Karpas-422 (cell line): ENCODE measurements at regions not wholly inside any gene's neighbourhood (a gene's known extent, or its start where the extent isn't known, plus 50 kb on each side); places are given as distances from the start of the nearest gene placed in this dataset.

Experiments used
- DNase-seq: peaks from one replicate; pipeline ENCODE4 v3.0.0-alpha.2; 2015
- H2AFZ ChIP-seq: fragments of 200-600 bp; sonication (generic); 2 replicates; pipeline ENCODE4 v1.6.1; 2014; ENCODE audit warnings: antibody characterized with exemption, low read length, mixed read lengths
- H3K27ac ChIP-seq: fragments of 200-600 bp; sonication (generic); 2 replicates; pipeline ENCODE4 v1.5.1; 2014; ENCODE audit warnings: mild to moderate bottlenecking, low read length, moderate library complexity
- H3K27me3 ChIP-seq: fragments of 200-600 bp; sonication (generic); 2 replicates; pipeline ENCODE4 v1.6.1; 2014; ENCODE audit warnings: low read length, mixed read lengths
- H3K36me3 ChIP-seq: fragments of 200-600 bp; sonication (generic); 2 replicates; pipeline ENCODE4 v1.6.1; 2014; ENCODE audit warnings: low read length, mixed read lengths; ENCODE audit not compliant: insufficient read depth
- H3K4me1 ChIP-seq: fragments of 200-600 bp; sonication (generic); 2 replicates; pipeline ENCODE4 v1.6.1; 2014; ENCODE audit warnings: mild to moderate bottlenecking, low read length, mixed read lengths
- H3K4me2 ChIP-seq: fragments of 200-600 bp; sonication (generic); 2 replicates; pipeline ENCODE4 v1.6.1; 2014; ENCODE audit warnings: low read length, low read depth, mild to moderate bottlenecking; ENCODE audit not compliant: poor library complexity, severe bottlenecking
- H3K4me3 ChIP-seq: fragments of 200-600 bp; sonication (generic); 2 replicates; pipeline ENCODE4 v1.5.1; 2014; ENCODE audit warnings: mild to moderate bottlenecking, antibody characterized with exemption, low read length, mixed read lengths
- H3K79me2 ChIP-seq: fragments of 200-600 bp; sonication (generic); 2 replicates; pipeline ENCODE4 v1.6.1; 2014; ENCODE audit warnings: mild to moderate bottlenecking, low read length, mixed read lengths
- H3K9ac ChIP-seq: fragments of 200-600 bp; sonication (generic); 2 replicates; pipeline ENCODE4 v1.6.0; 2014; ENCODE audit warnings: low read length
- H3K9me2 ChIP-seq: fragments of 200-600 bp; sonication (generic), shearing (Covaris generic); replicated peaks from 2 replicates; pipeline ENCODE4 v1.6.0; 2014; ENCODE audit warnings: mild to moderate bottlenecking, low read length, moderate library complexity; ENCODE audit not compliant: insufficient read depth
- H3K9me3 ChIP-seq: fragments of 300-700, 200-600 bp; sonication (generic); 2 replicates; pipeline ENCODE4 v1.6.1; 2014; ENCODE audit warnings: low read length, mixed read lengths
- H4K20me1 ChIP-seq: fragments of 200-600 bp; sonication (generic); 2 replicates; pipeline ENCODE4 v1.6.1; 2014; ENCODE audit warnings: mild to moderate bottlenecking, antibody characterized with exemption, low read length, low read depth; ENCODE audit not compliant: insufficient read depth

DNA sequence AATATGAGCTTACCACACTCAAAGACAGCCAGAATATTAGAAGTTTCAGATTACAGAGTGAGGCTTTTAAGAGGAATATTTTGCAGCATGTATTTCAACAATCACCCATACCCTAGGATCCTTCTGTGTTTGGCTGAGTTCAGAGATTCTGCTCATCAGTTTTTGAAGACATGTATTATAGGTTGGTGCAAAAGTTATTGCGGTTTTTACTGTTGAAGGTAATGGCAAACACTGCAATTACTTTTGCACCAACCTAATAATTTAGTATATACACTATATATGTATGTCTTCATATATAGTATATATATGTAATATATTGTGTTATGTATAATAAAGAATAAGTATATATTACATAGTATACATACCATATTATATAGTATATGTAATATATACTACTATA lies 435.1 kb downstream of the IRS2 start:
- DNase-seq, result no peak
- Histone ChIP-seq H3K36me3 (no peaks in the 10 kb centered on the region), H3K27ac (no peak overlapping the region), H3K4me2 (no peak overlapping the region), H2AFZ (no peak overlapping the region), H3K9me2 (0 out of 2 replicates have a peak, but pooled peaks cover 4% of the 10 kb centered on the region), H3K4me3 (no peak overlapping the region), H3K4me1 (no peaks in the 10 kb centered on the region), H4K20me1 (no peaks in the 10 kb centered on the region), H3K79me2 (no peaks in the 10 kb centered on the region), H3K9me3 (no peaks in the 10 kb centered on the region), H3K27me3 (no peaks in the 10 kb centered on the region), H3K9ac (no peak overlapping the region)

DNA sequence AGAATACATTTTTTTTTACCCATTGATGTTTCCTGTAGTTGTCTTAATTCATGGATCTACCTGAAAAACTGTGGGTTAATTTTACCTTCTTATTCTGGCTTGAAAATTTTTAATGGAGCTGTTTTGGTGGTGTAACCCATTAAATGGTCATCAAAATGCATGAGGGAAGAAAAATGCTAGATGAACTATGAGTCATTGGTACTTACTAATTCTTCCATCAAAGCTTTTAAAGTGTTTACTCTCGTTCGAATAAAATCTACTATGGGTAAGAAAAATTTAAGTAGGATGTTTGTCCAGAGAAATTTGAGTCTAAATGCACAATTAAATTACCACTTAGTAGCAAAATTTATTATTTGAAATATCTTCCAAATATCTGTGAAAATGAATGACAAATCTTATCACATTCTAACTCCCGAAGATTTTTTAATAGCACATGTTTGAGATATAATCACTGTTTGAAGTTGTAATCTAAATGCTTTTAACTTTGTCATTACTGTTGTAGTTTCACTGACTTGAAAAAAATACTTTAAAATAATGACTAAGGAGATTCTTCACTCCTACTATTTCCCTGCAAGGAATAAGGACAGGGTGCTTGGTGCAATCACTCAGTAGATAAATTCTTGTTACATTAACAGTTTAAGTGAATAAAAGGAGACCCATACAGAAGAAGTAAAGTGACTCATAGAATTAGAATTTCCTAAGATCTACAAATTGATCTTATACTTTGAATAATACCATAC lies 437.7 kb downstream of the IRS2 start:
- H3K4me3 ChIP-seq, result no peak overlapping the region
- H3K9me2 ChIP-seq, result 0 out of 2 replicates have a peak, but pooled peaks cover 4% of the 10 kb centered on the region
- H3K9ac ChIP-seq, result no peak overlapping the region
- no peaks in the 10 kb centered on the region for H4K20me1 ChIP-seq
- H3K4me2 ChIP-seq, result no peak overlapping the region
- H3K79me2 ChIP-seq, result no peaks in the 10 kb centered on the region
- H2AFZ ChIP-seq, result no peak overlapping the region
- no peaks in the 10 kb centered on the region for H3K27me3 ChIP-seq
- no peak overlapping the region for H3K27ac ChIP-seq
- H3K4me1 ChIP-seq, result no peaks in the 10 kb centered on the region
- no peaks in the 10 kb centered on the region for H3K36me3 ChIP-seq
- DNase-seq, result no peak
- no peaks in the 10 kb centered on the region for H3K9me3 ChIP-seq

DNA sequence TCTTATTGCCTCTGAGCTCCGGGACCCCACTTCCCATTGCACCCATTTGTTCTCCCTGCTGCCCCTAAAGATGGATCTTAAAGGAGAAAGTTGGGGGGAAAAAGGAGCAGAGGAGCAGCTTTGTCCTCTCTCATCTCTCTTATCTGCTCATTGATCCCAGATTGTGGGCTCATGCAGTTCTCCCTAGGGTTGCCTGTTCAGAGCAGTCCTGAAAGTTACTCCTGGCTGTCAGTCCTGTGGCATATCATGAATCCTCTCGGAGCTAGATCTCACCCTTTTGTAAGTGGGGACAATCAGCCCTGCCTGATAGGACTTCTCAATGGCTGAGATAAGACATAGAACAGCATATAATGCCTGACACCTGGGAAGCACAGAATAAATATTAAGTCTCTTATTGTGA lies 440.3 kb downstream of the IRS2 start:
- no peaks in the 10 kb centered on the region for H3K27me3 ChIP-seq
- no peak overlapping the region for H3K4me2 ChIP-seq
- H3K36me3 ChIP-seq, result no peaks in the 10 kb centered on the region
- DNase-seq, result no peak
- no peaks in the 10 kb centered on the region for H3K4me1 ChIP-seq
- H3K4me3 ChIP-seq, result no peak overlapping the region
- H3K9me2 ChIP-seq, result 0 out of 2 replicates have a peak, but pooled peaks cover 3% of the 10 kb centered on the region
- no peaks in the 10 kb centered on the region for H3K79me2 ChIP-seq
- H4K20me1 ChIP-seq, result no peaks in the 10 kb centered on the region
- no peak overlapping the region for H2AFZ ChIP-seq
- no peak overlapping the region for H3K27ac ChIP-seq
- no peak overlapping the region for H3K9ac ChIP-seq
- H3K9me3 ChIP-seq, result no peaks in the 10 kb centered on the region

DNA sequence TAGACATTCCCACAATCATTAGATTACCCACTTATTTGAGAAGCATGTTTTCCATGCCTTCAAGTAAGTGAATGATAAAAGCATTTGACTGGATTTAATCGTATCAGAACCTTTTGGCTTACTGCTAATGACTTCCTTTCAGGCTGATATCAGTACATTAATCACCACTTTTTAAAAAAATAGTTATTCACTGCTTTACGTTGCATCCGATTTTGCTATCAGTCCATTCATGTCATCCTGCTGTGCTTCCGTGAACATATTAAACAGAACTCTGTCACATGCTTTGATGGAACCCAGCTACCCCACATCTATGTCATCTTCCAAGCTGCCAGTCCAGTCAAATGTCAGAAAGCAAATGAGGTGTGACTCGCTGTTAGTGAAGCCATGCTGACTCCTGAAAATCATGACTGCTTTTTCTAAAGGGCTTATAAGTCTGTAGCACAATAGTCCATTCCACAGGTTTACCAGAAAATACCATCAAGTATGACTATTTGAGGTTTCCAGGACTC lies 440.9 kb downstream of the IRS2 start:
- H2AFZ ChIP-seq, result no peak overlapping the region
- no peak overlapping the region for H3K4me2 ChIP-seq
- H3K4me3 ChIP-seq, result no peak overlapping the region
- no peaks in the 10 kb centered on the region for H3K36me3 ChIP-seq
- H3K27ac ChIP-seq, result no peak overlapping the region
- no peaks in the 10 kb centered on the region for H3K27me3 ChIP-seq
- H3K79me2 ChIP-seq, result no peaks in the 10 kb centered on the region
- H4K20me1 ChIP-seq, result no peaks in the 10 kb centered on the region
- no peaks in the 10 kb centered on the region for H3K9me3 ChIP-seq
- H3K9me2 ChIP-seq, result no peaks in the 10 kb centered on the region
- H3K4me1 ChIP-seq, result no peaks in the 10 kb centered on the region
- no peak overlapping the region for H3K9ac ChIP-seq
- DNase-seq, result no peak

DNA sequence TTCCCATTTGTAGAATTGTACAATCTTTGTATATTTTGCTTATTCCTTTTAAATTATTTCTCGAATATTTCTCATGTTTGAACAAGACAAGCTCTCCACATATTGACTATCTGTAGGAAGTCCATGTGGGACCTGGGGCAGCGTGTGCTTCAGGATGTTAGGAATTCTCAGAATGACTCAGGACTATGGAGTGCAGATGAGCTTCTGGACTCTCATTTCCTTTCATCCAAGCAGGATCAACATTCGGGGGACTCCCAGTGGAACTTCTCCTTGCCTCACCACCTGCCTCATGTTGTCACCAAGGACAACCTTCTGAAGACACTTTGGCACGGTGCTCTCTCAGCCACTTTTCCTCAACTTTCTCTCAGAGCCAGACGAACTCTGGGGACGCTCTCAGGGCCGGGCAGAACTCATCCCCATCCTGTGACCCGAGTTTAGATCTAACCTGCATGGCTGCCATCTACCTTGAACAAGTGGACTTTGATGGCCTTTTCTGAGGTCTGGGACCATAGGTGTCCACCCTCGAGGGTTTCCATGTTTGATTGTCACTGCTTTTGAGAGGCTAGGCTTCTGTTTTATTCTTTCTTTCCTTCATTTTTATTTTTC lies 441.7 kb downstream of the IRS2 start:
- H2AFZ ChIP-seq, result no peak overlapping the region
- H3K27ac ChIP-seq, result no peak overlapping the region
- no peaks in the 10 kb centered on the region for H3K27me3 ChIP-seq
- no peak overlapping the region for H3K4me2 ChIP-seq
- H3K4me1 ChIP-seq, result no peaks in the 10 kb centered on the region
- no peaks in the 10 kb centered on the region for H3K36me3 ChIP-seq
- no peak overlapping the region for H3K9ac ChIP-seq
- no peaks in the 10 kb centered on the region for H3K9me2 ChIP-seq
- H3K9me3 ChIP-seq, result no peaks in the 10 kb centered on the region
- no peaks in the 10 kb centered on the region for H4K20me1 ChIP-seq
- DNase-seq, result no peak
- no peaks in the 10 kb centered on the region for H3K79me2 ChIP-seq
- H3K4me3 ChIP-seq, result no peak overlapping the region

DNA sequence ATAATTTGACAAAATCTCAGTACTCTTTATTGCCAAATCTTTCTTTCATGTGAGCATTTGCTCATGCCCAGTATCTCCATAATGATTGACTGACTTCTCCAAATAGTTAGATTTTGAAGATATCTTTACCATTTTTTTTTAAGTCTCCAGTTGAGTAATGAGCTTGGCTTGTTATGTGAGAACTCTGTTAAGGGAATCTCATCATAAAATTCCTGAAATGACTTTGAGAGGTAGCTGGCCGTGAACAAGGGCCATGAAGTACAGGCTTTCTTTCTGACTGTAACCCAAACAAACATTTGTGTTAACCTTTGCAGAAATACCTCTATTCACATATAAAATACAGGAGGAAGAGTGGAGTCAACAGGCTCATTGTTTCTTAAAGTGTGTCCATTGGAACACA lies 449.7 kb downstream of the IRS2 start:
- H3K36me3 ChIP-seq, result no peaks in the 10 kb centered on the region
- no peak overlapping the region for H3K4me2 ChIP-seq
- H3K4me3 ChIP-seq, result no peak overlapping the region
- H3K27me3 ChIP-seq, result no peaks in the 10 kb centered on the region
- H3K79me2 ChIP-seq, result no peaks in the 10 kb centered on the region
- no peaks in the 10 kb centered on the region for H3K4me1 ChIP-seq
- H4K20me1 ChIP-seq, result no peaks in the 10 kb centered on the region
- H3K9me2 ChIP-seq, result no peaks in the 10 kb centered on the region
- H3K9ac ChIP-seq, result no peak overlapping the region
- no peak for DNase-seq
- H3K27ac ChIP-seq, result no peak overlapping the region
- H3K9me3 ChIP-seq, result no peaks in the 10 kb centered on the region
- no peak overlapping the region for H2AFZ ChIP-seq

DNA sequence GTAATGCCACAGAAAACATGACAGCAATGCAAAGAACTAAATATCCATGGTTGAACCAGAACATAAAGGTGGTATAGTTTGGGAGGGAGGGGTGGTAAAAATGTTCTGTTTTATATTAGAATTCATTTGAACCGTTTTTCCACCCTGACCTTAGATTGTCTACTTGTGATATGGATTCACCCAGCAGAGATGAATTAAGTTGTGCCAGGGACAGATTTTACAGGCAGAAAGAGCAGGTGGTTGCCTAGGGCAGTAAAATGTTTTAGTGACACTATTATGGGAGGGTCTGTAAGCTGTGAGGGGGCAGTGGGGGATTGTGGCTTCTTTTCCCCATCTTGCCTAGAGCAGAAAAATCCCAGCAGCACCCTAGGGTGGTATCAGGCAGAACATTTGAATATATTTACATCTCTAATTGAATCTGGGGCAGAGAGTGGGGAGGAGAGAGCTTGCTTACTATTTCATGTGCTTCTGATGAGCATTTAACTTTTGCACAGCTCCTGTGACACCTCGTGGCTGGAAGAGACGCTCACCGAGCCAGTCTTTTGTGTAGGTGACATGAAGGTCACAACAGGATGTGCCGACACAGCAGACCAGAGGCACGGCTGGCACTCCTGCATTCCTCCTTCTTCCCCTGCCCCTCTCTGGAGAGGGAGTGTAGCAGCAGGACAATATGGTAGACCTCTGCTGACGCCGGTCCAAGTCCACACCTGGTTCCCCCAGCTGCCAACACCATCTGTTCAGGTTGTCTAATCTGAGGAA lies 452.3 kb downstream of the IRS2 start:
- Histone ChIP-seq H3K27ac (no peak overlapping the region), H3K9ac (no peak overlapping the region), H3K9me3 (no peaks in the 10 kb centered on the region), H2AFZ (no peak overlapping the region), H3K36me3 (no peaks in the 10 kb centered on the region), H3K4me3 (no peak overlapping the region), H3K79me2 (no peaks in the 10 kb centered on the region), H3K4me2 (no peak overlapping the region), H3K9me2 (no peaks in the 10 kb centered on the region), H3K4me1 (no peaks in the 10 kb centered on the region), H3K27me3 (no peaks in the 10 kb centered on the region), H4K20me1 (no peaks in the 10 kb centered on the region)
- peak; percentile 45 for DNase-seq
